Retinal pigment epithelial cell (primary cell): ENCODE measurements at regions not wholly inside any gene's neighbourhood (a gene's known extent, or its start where the extent isn't known, plus 50 kb on each side); places are given as distances from the start of the nearest gene placed in this dataset.
A peak's percentile ranks its signal among the peaks of the same experiment; 100 is the strongest.

Source experiments
- DNase-seq: peaks from one replicate; pipeline ENCODE4 v3.0.0-alpha.2; 2010; ENCODE audit warnings: low read depth
- H3K4me3 ChIP-seq: 2 replicates; pipeline ENCODE4 v1.5.1; 2011; ENCODE audit warnings: mild to moderate bottlenecking, low read length, control low read depth, moderate library complexity
- CTCF ChIP-seq: conservative IDR thresholded peaks from 2 replicates; pipeline ENCODE4 v1.5.1; 2011; ENCODE audit warnings: low read depth, low read length, control low read depth, inconsistent platforms

DNA sequence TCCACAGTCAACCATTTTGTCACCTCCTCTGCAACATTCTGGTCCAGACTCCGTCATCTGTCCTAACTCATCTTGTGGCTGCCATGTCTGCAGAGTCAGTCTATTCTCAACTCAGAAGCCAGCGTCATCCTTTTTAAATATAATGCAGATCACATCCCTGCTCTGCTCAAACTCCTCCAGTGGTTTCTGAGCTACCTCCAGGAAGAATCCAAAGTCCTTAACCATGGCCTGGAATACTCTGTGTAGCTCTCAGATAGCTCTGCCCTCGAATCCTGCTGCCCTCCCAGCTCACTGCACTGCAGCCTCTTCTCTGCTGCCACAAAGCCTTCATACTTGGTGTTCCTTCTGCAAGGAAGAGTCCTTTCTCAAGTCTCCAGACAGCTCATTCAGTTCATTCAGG lies 190.8 kb downstream of the FOXO1 start:
- no peak for TF ChIP-seq CTCF
- no peak overlapping the region for H3K4me3 ChIP-seq
- DNase-seq, result no peak

GRCh38 chr13:40476175-40476958 lies 190.1 kb downstream of the FOXO1 start:
- H3K4me3 ChIP-seq, result no peak overlapping the region
- no peak for TF ChIP-seq CTCF
- peak; percentile 9 for DNase-seq

DNA sequence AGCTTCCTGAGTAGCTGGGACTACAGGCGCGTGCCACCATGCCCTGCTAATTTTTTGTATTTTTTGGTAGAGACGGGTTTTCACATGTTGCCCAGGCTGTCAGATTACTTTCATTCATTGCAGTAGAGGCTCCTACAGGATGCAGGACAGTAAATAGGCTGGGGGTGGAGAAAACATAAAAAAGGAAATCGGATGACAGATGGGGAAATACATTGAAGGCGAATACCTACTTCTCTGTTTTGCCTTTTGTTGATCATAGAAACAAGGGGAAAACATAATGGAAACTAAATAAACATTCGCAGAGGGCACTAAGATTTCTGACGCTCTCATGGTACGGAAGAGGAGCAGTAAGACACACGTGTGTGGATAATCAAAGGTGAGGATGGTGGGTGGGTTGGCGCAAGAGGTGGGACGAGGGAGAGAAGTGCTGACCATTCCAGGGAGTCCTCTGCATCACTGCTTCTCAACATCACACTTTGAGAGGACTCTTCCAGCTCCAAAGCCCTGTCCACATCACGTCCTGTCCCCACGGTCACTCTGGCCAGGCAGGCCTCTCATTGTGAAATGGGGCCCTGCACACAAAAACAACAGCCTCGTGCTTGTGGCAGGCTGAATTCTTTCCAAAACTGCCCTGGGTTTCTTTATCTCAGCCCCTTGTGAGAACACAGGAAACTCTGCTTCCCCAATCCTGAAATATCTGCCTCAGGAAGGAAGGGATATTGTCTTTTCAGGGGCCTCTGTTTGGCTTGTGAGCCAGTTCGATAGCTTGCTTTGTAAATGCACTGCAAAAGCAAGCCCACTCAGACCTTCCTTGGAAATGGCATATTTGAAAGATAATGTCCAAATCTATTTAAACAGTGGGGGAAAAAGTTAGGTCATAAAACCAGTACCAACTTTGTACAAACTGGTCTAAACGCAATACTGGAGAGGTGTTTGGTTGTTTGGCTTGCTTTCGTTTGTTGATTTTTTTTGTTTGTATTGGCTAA lies 188.5 kb downstream of the FOXO1 start:
- TF ChIP-seq CTCF, result no peak
- no peak overlapping the region for H3K4me3 ChIP-seq
- no peak for DNase-seq

DNA sequence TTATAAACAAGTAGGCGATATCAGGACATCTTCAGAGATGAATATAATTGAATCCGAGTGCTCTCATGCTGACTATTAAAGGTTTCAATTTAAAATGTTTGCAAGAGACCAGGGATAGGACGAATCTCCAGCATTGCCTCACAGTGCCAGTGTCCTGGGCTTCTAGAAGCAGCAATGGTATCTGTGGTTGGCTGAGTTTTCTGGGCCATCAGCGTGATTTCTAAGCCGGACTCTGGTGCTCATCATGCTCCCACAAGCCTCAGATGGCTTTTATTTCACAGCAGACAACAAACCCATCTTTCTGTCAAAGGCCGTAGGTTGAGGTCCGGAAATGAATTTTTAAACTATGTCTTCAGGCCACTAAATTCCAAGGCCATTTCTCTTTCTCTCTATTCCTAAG lies 187.7 kb downstream of the FOXO1 start:
- no peak for DNase-seq
- no peak overlapping the region for H3K4me3 ChIP-seq
- TF ChIP-seq CTCF, result no peak

DNA sequence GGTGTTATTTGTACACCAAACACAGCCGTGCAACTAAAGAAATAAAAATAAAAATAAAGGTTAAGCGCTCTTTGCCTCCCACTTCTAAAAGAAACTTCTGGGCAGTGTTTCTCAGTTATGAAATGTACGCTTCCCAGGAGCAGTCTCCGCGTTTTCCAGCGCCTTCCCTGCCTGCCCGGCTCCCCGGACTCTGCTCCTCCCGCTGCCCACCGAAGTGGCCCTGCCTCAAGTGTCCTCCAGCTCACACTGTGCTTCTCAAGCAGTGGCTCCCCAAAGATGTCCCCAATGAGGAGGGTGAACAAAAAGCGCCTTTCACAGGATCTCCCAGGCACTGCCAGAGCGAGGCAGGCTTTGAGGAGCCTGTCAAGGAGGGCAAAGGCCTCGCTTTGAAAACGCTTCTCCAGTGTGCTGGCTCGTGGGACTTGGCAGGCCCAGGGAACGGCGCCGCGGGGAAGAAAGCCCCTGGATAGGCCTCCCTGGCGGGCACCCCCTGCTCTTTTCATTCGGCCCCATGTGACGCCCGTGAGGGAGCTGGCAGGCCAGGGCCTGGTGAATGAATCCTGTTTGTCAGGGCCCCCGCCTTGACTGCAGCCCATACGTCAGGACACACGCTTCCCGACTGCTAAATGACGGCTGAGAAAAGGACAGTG lies 187.1 kb downstream of the FOXO1 start:
- DNase-seq, result no peak
- no peak overlapping the region for H3K4me3 ChIP-seq
- TF ChIP-seq CTCF, result no peak

DNA sequence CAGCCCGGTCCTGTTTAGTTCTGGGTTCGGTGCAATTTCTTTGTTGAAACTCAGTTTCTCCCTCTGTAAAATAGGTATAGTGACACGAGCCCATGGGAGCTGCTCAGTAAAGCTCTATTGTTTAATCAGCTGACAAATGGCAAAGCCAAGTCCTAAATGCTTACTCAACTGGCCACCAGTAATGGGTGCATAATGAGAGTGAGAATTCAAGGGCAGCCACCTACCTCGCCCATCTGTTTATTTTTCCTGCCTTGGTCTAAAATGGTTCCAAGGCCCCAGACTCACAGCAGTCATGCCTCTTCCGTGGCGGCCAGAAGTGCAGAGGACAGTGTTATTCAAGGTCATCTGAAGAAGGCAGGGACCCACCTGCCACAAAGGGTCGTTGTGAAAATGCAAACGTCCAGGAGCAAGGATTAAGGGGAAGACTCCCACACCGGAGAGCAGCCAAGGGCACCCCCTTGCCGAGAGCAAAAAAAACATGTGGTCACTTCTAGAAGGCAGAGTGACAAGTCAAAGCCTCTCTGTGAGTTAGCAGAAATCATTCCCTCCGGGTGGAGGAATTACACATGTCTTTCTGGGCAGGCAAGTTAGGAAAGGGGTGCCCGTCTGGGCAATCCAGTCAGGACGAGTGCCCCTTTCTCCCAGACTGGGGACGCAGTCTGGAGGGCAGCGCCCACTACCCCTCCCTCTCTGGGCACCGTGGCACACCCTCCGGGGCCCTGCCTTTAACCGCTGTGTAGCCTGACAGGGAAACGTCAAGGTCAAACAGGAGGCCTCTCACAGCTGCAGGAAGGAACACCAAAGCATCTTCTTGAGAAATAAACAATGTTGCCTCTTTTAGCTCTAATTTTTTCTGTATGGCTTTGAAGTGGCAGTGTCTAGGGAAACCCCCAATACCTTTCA lies 186.2 kb downstream of the FOXO1 start:
- no peak for DNase-seq
- TF ChIP-seq CTCF, result no peak
- H3K4me3 ChIP-seq, result no peak overlapping the region
